CD8-positive, alpha-beta memory T cell (primary cell): ENCODE measurements at regions not wholly inside any gene's neighbourhood (a gene's known extent, or its start where the extent isn't known, plus 50 kb on each side); places are given as distances from the start of the nearest gene placed in this dataset.

Experiments
- CTCF ChIA-PET: fragments of 350-600 bp; sonication (Branson Sonifier 250); formaldehyde crosslinking; loops from one replicate; lab custom pipeline; 2021; ENCODE audit warnings: antibody characterized with exemption; lab: Charles Lee
- POLR2A ChIA-PET: fragments of 350-600 bp; sonication (Branson Sonifier 250); formaldehyde crosslinking; loops from one replicate; lab custom pipeline; 2021; ENCODE audit warnings: antibody characterized with exemption; lab: Charles Lee
- DNase-seq, 5 donors: peaks; one replicate each; pipeline versions ENCODE4 v3.0.0 to v3.0.0-alpha.2; 2020 to 2022; ENCODE audit warnings: mixed read lengths in 1 of 5
- H3K27ac ChIP-seq: one replicate; pipeline ENCODE4 v1.7.0; 2013; ENCODE audit warnings: low read depth, mild to moderate bottlenecking, low read length, moderate library complexity
- H3K27me3 ChIP-seq: 2 replicates; pipeline ENCODE4 v1.7.0; 2013; ENCODE audit warnings: low read length, mild to moderate bottlenecking; ENCODE audit not compliant: insufficient read depth, poor library complexity, severe bottlenecking
- H3K36me3 ChIP-seq: 2 replicates; pipeline ENCODE4 v1.7.0; 2013; ENCODE audit warnings: mild to moderate bottlenecking, low read length, moderate library complexity; ENCODE audit not compliant: insufficient read depth
- H3K4me1 ChIP-seq: 2 replicates; pipeline ENCODE4 v1.7.0; 2013; ENCODE audit warnings: mild to moderate bottlenecking, low read length, moderate library complexity; ENCODE audit not compliant: insufficient read depth
- H3K4me3 ChIP-seq: 2 replicates; pipeline ENCODE4 v1.7.0; 2013; ENCODE audit warnings: mild to moderate bottlenecking, low read length
- H3K9me3 ChIP-seq: 2 replicates; pipeline ENCODE4 v1.7.0; 2013; ENCODE audit warnings: mild to moderate bottlenecking, low read length
- H3K27ac Mint-ChIP-seq, 8 donors: one replicate each; pipeline ENCODE4 v1.8.0; 2020 to 2021; ENCODE audit warnings: mixed read lengths in 8 of 8, mild to moderate bottlenecking in 6 of 8, inconsistent platforms in 3 of 8, moderate library complexity in 3 of 8
- H3K27me3 Mint-ChIP-seq, 2 donors: one replicate each; pipeline ENCODE4 v1.8.0; 2020 to 2021; ENCODE audit warnings: mixed read lengths in 2 of 2, mild to moderate bottlenecking in 1 of 2, moderate library complexity in 1 of 2
- H3K36me3 Mint-ChIP-seq, 3 donors: one replicate each; pipeline ENCODE4 v1.8.0; 2020 to 2021; ENCODE audit warnings: mixed read lengths in 3 of 3, inconsistent platforms in 1 of 3, mild to moderate bottlenecking in 1 of 3
- H3K4me1 Mint-ChIP-seq, 3 donors: one replicate each; pipeline ENCODE4 v1.8.0; 2020 to 2021; ENCODE audit warnings: mixed read lengths in 3 of 3, inconsistent platforms in 1 of 3, mild to moderate bottlenecking in 1 of 3
- H3K4me3 Mint-ChIP-seq, 7 donors: one replicate each; pipeline ENCODE4 v1.8.0; 2020 to 2021; ENCODE audit warnings: mixed read lengths in 7 of 7, mild to moderate bottlenecking in 6 of 7, moderate library complexity in 4 of 7, inconsistent platforms in 2 of 7
- H3K9me3 Mint-ChIP-seq, 5 donors: one replicate each; pipeline ENCODE4 v1.8.0; 2020 to 2022; ENCODE audit warnings: mixed read lengths in 5 of 5, mild to moderate bottlenecking in 3 of 5, moderate library complexity in 2 of 5, inconsistent platforms in 1 of 5

GRCh38 chr2:66303471-66303870, 131.5 kb upstream of the MEIS1 start:
- no peaks in the 10 kb centered on the region for H3K4me1 Mint-ChIP-seq
- no peak overlapping the region for H3K4me3 ChIP-seq
- no peaks in the 10 kb centered on the region for H3K27me3 Mint-ChIP-seq
- H3K36me3 ChIP-seq, result no peaks in the 10 kb centered on the region
- no peaks in the 10 kb centered on the region for H3K9me3 ChIP-seq
- no peak overlapping the region for H3K27ac ChIP-seq
- ChIA-PET POLR2A (no interaction called here), CTCF (no interaction called here)
- no peaks in the 10 kb centered on the region for H3K27me3 ChIP-seq
- no peaks in the 10 kb centered on the region for H3K36me3 Mint-ChIP-seq
- H3K9me3 Mint-ChIP-seq, result peaks cover 0 to 15% (median 6%) of the 10 kb centered on the region in 5 donors
- DNase-seq, result no peak
- H3K4me3 Mint-ChIP-seq, result no peak overlapping the region
- no peaks in the 10 kb centered on the region for H3K4me1 ChIP-seq
- no peak overlapping the region for H3K27ac Mint-ChIP-seq

- H3K36me3 ChIP-seq, result no peaks in the 10 kb centered on the region
- H3K9me3 Mint-ChIP-seq, result peaks cover 0 to 12% (median 5%) of the 10 kb centered on the region in 5 donors
- CTCF ChIA-PET, result no interaction called here
Measured at GRCh38 chr2:66301767-66302140, 133.2 kb upstream of the MEIS1 start.

GRCh38 chr2:66301022-66301766, 133.7 kb upstream of the MEIS1 start:
- ChIA-PET POLR2A (no interaction called here), CTCF (no interaction called here)
- no peaks in the 10 kb centered on the region for H3K36me3 Mint-ChIP-seq
- H3K27me3 Mint-ChIP-seq, result no peaks in the 10 kb centered on the region
- H3K4me1 ChIP-seq, result no peaks in the 10 kb centered on the region
- no peak overlapping the region for H3K27ac ChIP-seq
- no peak overlapping the region for H3K27ac Mint-ChIP-seq
- no peak overlapping the region for H3K4me3 Mint-ChIP-seq
- no peak overlapping the region for H3K4me3 ChIP-seq
- no peaks in the 10 kb centered on the region for H3K27me3 ChIP-seq
- H3K9me3 Mint-ChIP-seq, result peaks cover 0 to 16% (median 5%) of the 10 kb centered on the region in 5 donors
- DNase-seq, result no peak
- H3K36me3 ChIP-seq, result no peaks in the 10 kb centered on the region
- H3K9me3 ChIP-seq, result no peaks in the 10 kb centered on the region
- H3K4me1 Mint-ChIP-seq, result no peaks in the 10 kb centered on the region

More at GRCh38 chr2:66301767-66302140, 133.2 kb upstream of the MEIS1 start:
- H3K9me3 ChIP-seq, result no peaks in the 10 kb centered on the region
- no peak overlapping the region for H3K4me3 Mint-ChIP-seq
- no peaks in the 10 kb centered on the region for H3K4me1 Mint-ChIP-seq
- no peaks in the 10 kb centered on the region for H3K4me1 ChIP-seq
- no peak overlapping the region for H3K27ac Mint-ChIP-seq
- no peaks in the 10 kb centered on the region for H3K27me3 ChIP-seq
- H3K4me3 ChIP-seq, result no peak overlapping the region
- DNase-seq, result no peak
- no peak overlapping the region for H3K27ac ChIP-seq
- H3K36me3 Mint-ChIP-seq, result no peaks in the 10 kb centered on the region
- POLR2A ChIA-PET, result no interaction called here
- no peaks in the 10 kb centered on the region for H3K27me3 Mint-ChIP-seq

GRCh38 chr2:66283787-66284186, 151.1 kb upstream of the MEIS1 start:
- ChIA-PET CTCF (no interaction called here), POLR2A (no interaction called here)
- Mint-ChIP-seq H3K9me3 (peaks cover 0 to 3% (median 1%) of the 10 kb centered on the region in 5 donors), H3K4me3 (no peak overlapping the region), H3K27me3 (no peaks in the 10 kb centered on the region), H3K36me3 (no peaks in the 10 kb centered on the region), H3K27ac (no peak overlapping the region), H3K4me1 (no peaks in the 10 kb centered on the region)
- DNase-seq, result no peak
- H3K4me3 ChIP-seq, result no peak overlapping the region
- H3K9me3 ChIP-seq, result no peaks in the 10 kb centered on the region
- H3K27ac ChIP-seq, result no peak overlapping the region
- H3K36me3 ChIP-seq, result no peaks in the 10 kb centered on the region
- H3K4me1 ChIP-seq, result no peaks in the 10 kb centered on the region
- H3K27me3 ChIP-seq, result no peaks in the 10 kb centered on the region

GRCh38 chr2:66281980-66282379, 152.9 kb upstream of the MEIS1 start:
- no peak overlapping the region for H3K4me3 ChIP-seq
- Mint-ChIP-seq H3K4me3 (no peak overlapping the region), H3K36me3 (no peaks in the 10 kb centered on the region), H3K9me3 (peaks cover 0 to 2% (median 0%) of the 10 kb centered on the region in 5 donors), H3K4me1 (no peaks in the 10 kb centered on the region), H3K27ac (no peak overlapping the region), H3K27me3 (no peaks in the 10 kb centered on the region)
- no peaks in the 10 kb centered on the region for H3K4me1 ChIP-seq
- CTCF ChIA-PET, result no interaction called here
- H3K36me3 ChIP-seq, result no peaks in the 10 kb centered on the region
- H3K27ac ChIP-seq, result no peak overlapping the region
- no peaks in the 10 kb centered on the region for H3K9me3 ChIP-seq
- H3K27me3 ChIP-seq, result no peaks in the 10 kb centered on the region
- no peak for DNase-seq
- POLR2A ChIA-PET, result no interaction called here

- Mint-ChIP-seq H3K27ac (no peak overlapping the region), H3K27me3 (no peaks in the 10 kb centered on the region), H3K4me1 (no peaks in the 10 kb centered on the region), H3K36me3 (no peaks in the 10 kb centered on the region), H3K4me3 (no peak overlapping the region), H3K9me3 (peaks cover 0 to 2% (median 0%) of the 10 kb centered on the region in 5 donors)
- Histone ChIP-seq H3K4me1 (no peaks in the 10 kb centered on the region), H3K27ac (no peak overlapping the region), H3K36me3 (no peaks in the 10 kb centered on the region), H3K4me3 (no peak overlapping the region), H3K27me3 (no peaks in the 10 kb centered on the region), H3K9me3 (no peaks in the 10 kb centered on the region)
- ChIA-PET POLR2A (no interaction called here), CTCF (no interaction called here)
- no peak for DNase-seq
Measured at GRCh38 chr2:66279024-66279423, 155.9 kb upstream of the MEIS1 start.

- peaks cover 0 to 3% (median 2%) of the 10 kb centered on the region in 5 donors for H3K9me3 Mint-ChIP-seq
- no peak for DNase-seq
- Histone ChIP-seq H3K4me1 (no peaks in the 10 kb centered on the region), H3K9me3 (no peaks in the 10 kb centered on the region), H3K4me3 (no peak overlapping the region), H3K27ac (no peak overlapping the region), H3K27me3 (no peaks in the 10 kb centered on the region), H3K36me3 (no peaks in the 10 kb centered on the region)
- no peaks in the 10 kb centered on the region for H3K36me3 Mint-ChIP-seq
- H3K4me3 Mint-ChIP-seq, result no peak overlapping the region
- POLR2A ChIA-PET, result no interaction called here
- H3K4me1 Mint-ChIP-seq, result no peaks in the 10 kb centered on the region
- no peaks in the 10 kb centered on the region for H3K27me3 Mint-ChIP-seq
- CTCF ChIA-PET, result no interaction called here
- no peak overlapping the region for H3K27ac Mint-ChIP-seq
Measured at GRCh38 chr2:66275984-66276383, 158.9 kb upstream of the MEIS1 start.

- Histone ChIP-seq H3K27me3 (no peaks in the 10 kb centered on the region), H3K9me3 (no peaks in the 10 kb centered on the region), H3K27ac (no peak overlapping the region), H3K36me3 (no peaks in the 10 kb centered on the region), H3K4me3 (no peak overlapping the region), H3K4me1 (no peaks in the 10 kb centered on the region)
- ChIA-PET POLR2A (no interaction called here), CTCF (no interaction called here)
- H3K9me3 Mint-ChIP-seq, result peaks cover 0 to 4% (median 2%) of the 10 kb centered on the region in 5 donors
- H3K27ac Mint-ChIP-seq, result no peak overlapping the region
- H3K27me3 Mint-ChIP-seq, result no peaks in the 10 kb centered on the region
- no peaks in the 10 kb centered on the region for H3K4me1 Mint-ChIP-seq
- no peak for DNase-seq
- H3K4me3 Mint-ChIP-seq, result no peak overlapping the region
- no peaks in the 10 kb centered on the region for H3K36me3 Mint-ChIP-seq
Measured at GRCh38 chr2:66273933-66274490, 160.9 kb upstream of the MEIS1 start.
